K562 (cell line): ENCODE measurements at regions not wholly inside any gene's neighbourhood (a gene's known extent, or its start where the extent isn't known, plus 50 kb on each side); places are given as distances from the start of the nearest gene placed in this dataset.
"Not testable (repeated sequence)": the region's sequence is repeated elsewhere in the genome, so short reads cannot be mapped to it uniquely, and the experiment has no call there.

Experiments
- ATAC-seq: fragments of 200-7000 bp; cut with Tn5 transposase; 3 replicates; pipeline ENCODE4 v1.9.1; 2020; ENCODE audit warnings: moderate library complexity
- BruUV-seq: library from RNA; stranded (reverse); fragments of 400-500 nt; replicated peaks from 2 replicates; lab custom pipeline; 2021; lab: Mats Ljungman, UMichigan
- CTCF ChIA-PET: fragments of 300-600 bp; formaldehyde crosslinking; extraction: SDS; loops from one replicate; lab custom pipeline; 2021; ENCODE audit warnings: low intra/inter-chr PET ratio; lab: Yijun Ruan, JAX
- POLR2A ChIA-PET: fragments of 300-600, 350-650 bp; sonication (Branson Sonifier 250); formaldehyde crosslinking; extraction: SDS; loops from one replicate; lab custom pipeline; 2021; ENCODE audit warnings: antibody characterized with exemption, inconsistent platforms; lab: Yijun Ruan, JAX
- DNase-seq, 4 experiments: peaks; one replicate each; pipeline versions ENCODE4 v3.0.0 to v3.0.0-alpha.2; 2011 to 2018; ENCODE audit warnings: low spot score in 3 of 4, mixed read lengths in 3 of 4; ENCODE audit errors: extremely low read depth in 1 of 4
- FAIRE-seq: peaks from 2 replicates; lab custom pipeline; 2011; peaks lifted over from hg19 to GRCh38; lab: Jason Lieb, UNC
- H2AFZ ChIP-seq: 2 replicates; pipeline ENCODE4 v1.6.0; 2011; ENCODE audit warnings: low read depth, low read length, control low read depth, inconsistent platforms
- H3K27ac ChIP-seq: fragments of 200-600 bp; 3 replicates; pipeline ENCODE4 v1.8.0; 2011; ENCODE audit warnings: low read depth, mild to moderate bottlenecking, control low read depth, inconsistent platforms, low read length, moderate library complexity, mixed read lengths; ENCODE audit errors: extremely low read depth
- H3K27me3 ChIP-seq, 2 experiments: fragments of 300-600 bp in 1 of 2; 2 replicates in 1 of 2; 3 replicates in 1 of 2; pipeline versions ENCODE4 v1.6.0 to v1.8.0; 2011; ENCODE audit warnings: inconsistent platforms in 2 of 2, low read length in 2 of 2, mild to moderate bottlenecking in 1 of 2, mixed read lengths in 1 of 2, moderate library complexity in 1 of 2; ENCODE audit not compliant: control insufficient read depth in 2 of 2, insufficient read depth in 2 of 2
- H3K36me3 ChIP-seq: fragments of 300-600 bp; 3 replicates; pipeline ENCODE4 v1.8.0; 2011; ENCODE audit warnings: mild to moderate bottlenecking, low read length, inconsistent platforms; ENCODE audit not compliant: control insufficient read depth, insufficient read depth
- H3K4me1 ChIP-seq, 2 experiments: fragments of 200-600 bp in 1 of 2; replicated peaks in 1 of 2; 2 replicates in 1 of 2; 3 replicates in 1 of 2; pipeline versions ENCODE4 v1.5.1 to v1.8.0; 2011; ENCODE audit warnings: inconsistent platforms in 2 of 2, low read length in 2 of 2, mild to moderate bottlenecking in 1 of 2, mixed read lengths in 1 of 2, moderate library complexity in 1 of 2; ENCODE audit not compliant: control insufficient read depth in 2 of 2, insufficient read depth in 2 of 2
- H3K4me2 ChIP-seq: 2 replicates; pipeline ENCODE4 v1.6.1; 2011; ENCODE audit warnings: low read length, control low read depth, inconsistent platforms, mixed read lengths; ENCODE audit not compliant: insufficient read depth
- H3K4me3 ChIP-seq: fragments of 200-600 bp; sonication (generic), shearing (Covaris generic); 2 replicates; pipeline ENCODE4 v1.5.1; 2016; ENCODE audit warnings: control low read depth, inconsistent platforms
- H3K79me2 ChIP-seq: fragments of 200-600 bp; 3 replicates; pipeline ENCODE4 v1.8.0; 2011; ENCODE audit warnings: low read length, inconsistent platforms; ENCODE audit not compliant: control insufficient read depth, insufficient read depth
- H3K9ac ChIP-seq, 2 experiments: 2 replicates each; pipeline versions ENCODE4 v1.6.0 to v1.6.1; 2011; ENCODE audit warnings: low read depth in 2 of 2, low read length in 2 of 2, control low read depth in 1 of 2, inconsistent platforms in 1 of 2, mild to moderate bottlenecking in 1 of 2, mixed read lengths in 1 of 2; ENCODE audit not compliant: insufficient read depth in 1 of 2
- H3K9me1 ChIP-seq: one replicate; pipeline ENCODE4 v1.6.0; 2011; ENCODE audit warnings: inconsistent platforms, mild to moderate bottlenecking, low read length, moderate library complexity; ENCODE audit not compliant: control insufficient read depth, insufficient read depth
- H3K9me3 ChIP-seq: replicated peaks from 2 replicates; pipeline ENCODE4 v1.5.1; 2011; ENCODE audit warnings: low read depth, low read length, inconsistent platforms; ENCODE audit not compliant: control insufficient read depth, insufficient read depth
- H4K20me1 ChIP-seq: replicated peaks from 2 replicates; pipeline ENCODE4 v1.6.1; 2011; ENCODE audit warnings: low read length, inconsistent platforms, mixed read lengths; ENCODE audit not compliant: control insufficient read depth, insufficient read depth
- POLR2B ChIP-seq: fragments of 450-650 bp; IDR thresholded peaks from 2 replicates; pipeline ENCODE4 v1.6.1; 2018; ENCODE audit warnings: low read depth; ENCODE audit not compliant: partially characterized antibody
- SOX6 ChIP-seq: fragments of 450-650 bp; IDR thresholded peaks from 2 replicates; pipeline ENCODE4 v1.6.1; 2014; ENCODE audit warnings: mild to moderate bottlenecking
- STAT5A ChIP-seq: IDR thresholded peaks from 2 replicates; pipeline ENCODE4 v1.6.1; 2012; ENCODE audit warnings: low read length, inconsistent platforms, borderline replicate concordance
- TARDBP ChIP-seq: fragments of 450-650 bp; IDR thresholded peaks from 2 replicates; pipeline ENCODE4 v1.6.1; 2016
- WGBS: fragments of 100-300 bp; shearing (Covaris generic); methylation state at CpG from one replicate; pipeline ENCODE4 v1.1.6; 2016; ENCODE audit warnings: low coverage, mixed read lengths; ENCODE audit not compliant: insufficient coverage; ENCODE audit errors: missing lambda C conversion rate; 5-methylcytosine and 5-hydroxymethylcytosine counted together
- in situ Hi-C: fragments of 300-500 bp; cut with MboI; formaldehyde crosslinking; loops from 4 replicates; pipeline ENCODE4 v1.15.0; 2018; ENCODE audit warnings: inconsistent platforms, mixed read lengths
- intact Hi-C: fragments of 100-400 bp; cut with micrococcal nuclease; formaldehyde crosslinking; loops from 2 replicates; pipeline ENCODE4 v1.14.2; 2022
- TF ChIP-seq, protein P1 (sequence below): fragments of 450-650 bp; formaldehyde crosslinking; IDR thresholded peaks from 2 replicates; pipeline ENCODE4 v1.4.0; 2022; ENCODE audit warnings: missing genetic modification characterization
- TF ChIP-seq, protein P2 (sequence below): fragments of 450-650 bp; IDR thresholded peaks from 2 replicates; pipeline ENCODE4 v1.7.0; 2016; ENCODE audit warnings: borderline replicate concordance

DNA sequence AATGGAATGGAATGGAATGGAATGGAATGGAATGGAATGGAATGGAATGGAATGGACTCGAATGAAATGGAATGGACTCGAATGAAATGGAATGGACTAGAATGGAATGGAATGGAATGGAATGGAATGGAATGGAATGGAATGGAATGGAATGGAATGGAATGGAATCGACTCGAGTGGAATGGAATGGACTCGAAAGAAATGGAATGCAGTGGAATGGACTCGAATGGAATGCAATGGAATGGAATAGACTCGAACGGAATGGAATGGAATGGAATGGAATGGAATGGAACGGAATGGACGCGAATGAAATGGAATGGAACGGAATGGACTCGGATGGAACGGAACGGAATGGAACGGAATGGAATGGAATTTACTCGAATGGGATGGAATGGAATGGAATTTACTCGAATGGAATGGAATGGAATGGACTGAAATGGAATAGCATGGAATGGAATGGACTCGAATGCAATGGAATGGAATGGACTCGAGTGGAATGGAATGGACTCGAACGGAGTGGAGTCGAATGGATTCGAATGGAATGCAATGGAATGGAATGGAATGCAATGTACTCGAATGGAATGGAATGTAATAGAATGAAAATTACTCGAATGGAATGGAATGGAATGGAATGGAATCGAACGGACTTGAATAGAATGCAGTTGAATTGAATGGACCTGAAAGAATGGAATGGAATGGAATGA is 100.1 kb upstream of the FBXO28 start:
- intact Hi-C loops, H3K79me2 ChIP-seq, BruUV-seq, H3K4me1 ChIP-seq, H3K4me2 ChIP-seq, FAIRE-seq, H3K27ac ChIP-seq, DNase-seq, H3K4me3 ChIP-seq, H2AFZ ChIP-seq, H3K36me3 ChIP-seq, H3K27me3 ChIP-seq, H3K9me1 ChIP-seq, in situ Hi-C loops, POLR2A ChIA-PET, ATAC-seq, H3K9ac ChIP-seq, H4K20me1 ChIP-seq: not testable (repeated sequence)
- H3K9me3 ChIP-seq: peaks cover 24% of the 10 kb centered on the region
- WGBS: 74% methylated on average over 28 of the region's 28 CpGs
- CTCF ChIA-PET: interaction anchor here (0.7 kb wide), 1 partner anchor 401 kb away, joined by 3 read pairs; no protein-coding TSS in a partner anchor
- TF ChIP-seq SOX6 (0 out of 2 replicates have a peak, but pooled peaks have one; percentile 24), STAT5A (peak; percentile 51; the same call in 1 of the 2 replicates), TARDBP (peak; percentile 84), POLR2B (peak; percentile 37)
- TF ChIP-seq, protein P1, sequence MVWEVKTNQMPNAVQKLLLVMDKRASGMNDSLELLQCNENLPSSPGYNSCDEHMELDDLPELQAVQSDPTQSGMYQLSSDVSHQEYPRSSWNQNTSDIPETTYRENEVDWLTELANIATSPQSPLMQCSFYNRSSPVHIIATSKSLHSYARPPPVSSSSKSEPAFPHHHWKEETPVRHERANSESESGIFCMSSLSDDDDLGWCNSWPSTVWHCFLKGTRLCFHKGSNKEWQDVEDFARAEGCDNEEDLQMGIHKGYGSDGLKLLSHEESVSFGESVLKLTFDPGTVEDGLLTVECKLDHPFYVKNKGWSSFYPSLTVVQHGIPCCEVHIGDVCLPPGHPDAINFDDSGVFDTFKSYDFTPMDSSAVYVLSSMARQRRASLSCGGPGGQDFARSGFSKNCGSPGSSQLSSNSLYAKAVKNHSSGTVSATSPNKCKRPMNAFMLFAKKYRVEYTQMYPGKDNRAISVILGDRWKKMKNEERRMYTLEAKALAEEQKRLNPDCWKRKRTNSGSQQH: peak; percentile 45; the same call in 1 of the 2 replicates
- TF ChIP-seq, protein P2, sequence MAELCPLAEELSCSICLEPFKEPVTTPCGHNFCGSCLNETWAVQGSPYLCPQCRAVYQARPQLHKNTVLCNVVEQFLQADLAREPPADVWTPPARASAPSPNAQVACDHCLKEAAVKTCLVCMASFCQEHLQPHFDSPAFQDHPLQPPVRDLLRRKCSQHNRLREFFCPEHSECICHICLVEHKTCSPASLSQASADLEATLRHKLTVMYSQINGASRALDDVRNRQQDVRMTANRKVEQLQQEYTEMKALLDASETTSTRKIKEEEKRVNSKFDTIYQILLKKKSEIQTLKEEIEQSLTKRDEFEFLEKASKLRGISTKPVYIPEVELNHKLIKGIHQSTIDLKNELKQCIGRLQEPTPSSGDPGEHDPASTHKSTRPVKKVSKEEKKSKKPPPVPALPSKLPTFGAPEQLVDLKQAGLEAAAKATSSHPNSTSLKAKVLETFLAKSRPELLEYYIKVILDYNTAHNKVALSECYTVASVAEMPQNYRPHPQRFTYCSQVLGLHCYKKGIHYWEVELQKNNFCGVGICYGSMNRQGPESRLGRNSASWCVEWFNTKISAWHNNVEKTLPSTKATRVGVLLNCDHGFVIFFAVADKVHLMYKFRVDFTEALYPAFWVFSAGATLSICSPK: 0 out of 2 replicates have a peak, but pooled peaks have one; percentile 33
